ENCODE measurements at regions not wholly inside any gene's neighbourhood (a gene's known extent, or its start where the extent isn't known, plus 50 kb on each side); places are given as distances from the start of the nearest gene placed in this dataset.

GRCh38 chr17:77371117-77371887 lies 230.5 kb downstream of the SEC14L1 start:
- DNase-seq (ENCODE audit: low spot score): peak; percentile 79
- intact Hi-C loops (cut with DNase I): no loop called here

- intact Hi-C loops (cut with DNase I): no loop called here
- DNase-seq (ENCODE audit: low spot score): no peak
Observed at GRCh38 chr17:77371888-77372443, 231.2 kb downstream of the SEC14L1 start.

GRCh38 chr17:77372444-77373298 lies 231.9 kb downstream of the SEC14L1 start:
- intact Hi-C loops (cut with DNase I): no loop called here
- peak; percentile 94 for DNase-seq (ENCODE audit: low spot score)

- DNase-seq (ENCODE audit: low spot score): no peak
- intact Hi-C loops (cut with DNase I): no loop called here
Observed at GRCh38 chr17:77373299-77374169, 232.8 kb downstream of the SEC14L1 start.

GRCh38 chr17:77374170-77374936 lies 233.6 kb downstream of the SEC14L1 start:
- DNase-seq (ENCODE audit: low spot score): peak; percentile 94

GRCh38 chr17:77375108-77375916 lies 234.5 kb downstream of the SEC14L1 start:
- no peak for DNase-seq (ENCODE audit: low spot score)
- intact Hi-C loops (cut with DNase I): no loop called here

More at GRCh38 chr17:77374170-77374936, 233.6 kb downstream of the SEC14L1 start:
- intact Hi-C loops (cut with DNase I): no loop called here

GRCh38 chr17:77375917-77376651 lies 235.3 kb downstream of the SEC14L1 start:
- intact Hi-C loops (cut with DNase I): no loop called here
- DNase-seq (ENCODE audit: low spot score): no peak

GRCh38 chr17:77376795-77377709 lies 236.3 kb downstream of the SEC14L1 start:
- no peak for DNase-seq (ENCODE audit: low spot score)

GRCh38 chr17:77377710-77378235 lies 237.0 kb downstream of the SEC14L1 start:
- intact Hi-C loops (cut with DNase I): no loop called here

More at GRCh38 chr17:77376795-77377709, 236.3 kb downstream of the SEC14L1 start:
- intact Hi-C loops (cut with DNase I): no loop called here

GRCh38 chr17:77378318-77379064 lies 237.7 kb downstream of the SEC14L1 start:
- intact Hi-C loops (cut with DNase I): no loop called here
- no peak for DNase-seq (ENCODE audit: low spot score)

More at GRCh38 chr17:77377710-77378235, 237.0 kb downstream of the SEC14L1 start:
- no peak for DNase-seq (ENCODE audit: low spot score)

- intact Hi-C loops (cut with DNase I): no loop called here
- DNase-seq (ENCODE audit: low spot score): no peak
Observed at GRCh38 chr17:77379065-77379428, 238.3 kb downstream of the SEC14L1 start.

- intact Hi-C loops (cut with DNase I): no loop called here
- DNase-seq (ENCODE audit: low spot score): no peak
Observed at GRCh38 chr17:77379832-77380231, 239.1 kb downstream of the SEC14L1 start.

GRCh38 chr17:77380395-77381184 lies 239.8 kb downstream of the SEC14L1 start:
- intact Hi-C loops (cut with DNase I): no loop called here
- no peak for DNase-seq (ENCODE audit: low spot score)

- intact Hi-C loops (cut with DNase I): no loop called here
Observed at GRCh38 chr17:77381185-77381700, 240.5 kb downstream of the SEC14L1 start.

More at GRCh38 chr17:77381185-77381700, 240.5 kb downstream of the SEC14L1 start:
- no peak for DNase-seq (ENCODE audit: low spot score)
